Esophagus muscularis mucosa (tissue), 4 donors: ENCODE measurements at regions not wholly inside any gene's neighbourhood (a gene's known extent, or its start where the extent isn't known, plus 50 kb on each side); places are given as distances from the start of the nearest gene placed in this dataset.

Experiments used
- DNase-seq: peaks from one replicate; pipeline ENCODE4 v3.0.0-alpha.2; 2017; ENCODE audit errors: extremely low spot score
- H3K27ac ChIP-seq, 4 donors: fragments of 200-600 bp; sonication (generic); replicated peaks in 1 of 4; 1 replicate in 3 of 4; 2 replicates in 1 of 4; pipeline ENCODE4 v1.5.1; 2016 to 2019; ENCODE audit warnings: mild to moderate bottlenecking in 1 of 4
- H3K27me3 ChIP-seq, 4 donors: fragments of 200-600 bp; sonication (generic); one replicate each; pipeline versions ENCODE4 v1.5.1 to v1.6.0; 2016 to 2019
- H3K36me3 ChIP-seq, 4 donors: fragments of 200-600 bp; sonication (generic); one replicate each; pipeline ENCODE4 v1.5.1; 2016 to 2019
- H3K4me1 ChIP-seq, 4 donors: fragments of 200-600 bp; sonication (generic); one replicate each; pipeline ENCODE4 v1.5.1; 2016 to 2019
- H3K4me3 ChIP-seq, 4 donors: fragments of 200-600 bp; sonication (generic); 1 replicate in 2 of 4; 2 replicates in 2 of 4; pipeline ENCODE4 v1.5.1; 2016 to 2019; ENCODE audit warnings: mild to moderate bottlenecking in 4 of 4, moderate library complexity in 1 of 4
- H3K9me3 ChIP-seq, 4 donors: fragments of 200-600 bp; sonication (generic); 1 replicate in 3 of 4; 2 replicates in 1 of 4; pipeline ENCODE4 v1.5.1; 2016 to 2019
- EP300 ChIP-seq: sonication (generic); formaldehyde crosslinking; IDR thresholded peaks from one replicate; pipeline ENCODE4 v1.6.1; 2017; ENCODE audit warnings: antibody characterized with exemption
- POLR2A ChIP-seq: fragments of 450-650 bp; IDR thresholded peaks from one replicate; pipeline ENCODE4 v1.6.1; 2017; ENCODE audit warnings: antibody characterized with exemption, moderate library complexity, mild to moderate bottlenecking, low read depth
- POLR2AphosphoS5 ChIP-seq, 2 donors: sonication (generic); formaldehyde crosslinking; IDR thresholded peaks; one replicate each; pipeline ENCODE4 v1.6.1; 2017; ENCODE audit warnings: antibody characterized with exemption in 2 of 2
- WGBS: methylation state at CpG from one replicate; pipeline ENCODE4 v1.1.5; 2018; 5-methylcytosine and 5-hydroxymethylcytosine counted together
- intact Hi-C: fragments of 100-400 bp; cut with DNase I; formaldehyde crosslinking; loops from one replicate; pipeline ENCODE4 v1.15.1; 2023
- TF ChIP-seq, protein P1 (sequence below), 3 experiments: fragments of 200-600 bp in 2 of 3; fragments of 450-650 bp in 1 of 3; sonication (generic) in 2 of 3; IDR thresholded peaks; one replicate each; pipeline ENCODE4 v1.5.1; 2017 to 2019; ENCODE audit warnings: antibody characterized with exemption in 3 of 3, mild to moderate bottlenecking in 2 of 3, moderate library complexity in 1 of 3

DNA sequence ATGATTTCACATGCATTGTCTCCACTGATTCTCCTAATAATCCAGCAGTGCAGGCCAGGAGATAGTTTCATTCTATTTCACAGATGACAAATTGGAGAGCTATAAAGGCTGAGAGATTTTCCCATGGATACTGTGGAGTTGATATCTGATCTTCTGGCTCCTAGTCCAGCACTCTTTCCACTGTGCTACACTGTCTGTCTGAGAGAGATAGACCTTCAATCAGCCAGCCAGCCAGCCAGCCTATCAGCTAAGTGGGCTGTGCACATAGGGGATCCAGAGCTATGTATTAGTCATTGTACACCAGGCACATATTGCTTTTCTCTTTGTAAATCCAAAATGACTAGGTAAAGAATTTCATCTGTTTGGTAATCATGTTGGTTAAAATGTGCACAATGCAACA lies 91.8 kb upstream of the ATP2B1 start:
- no peaks in the 10 kb centered on the region for H3K36me3 ChIP-seq
- no peak for TF ChIP-seq POLR2A
- no peaks in the 10 kb centered on the region for H3K4me1 ChIP-seq
- DNase-seq = no peak
- intact Hi-C loops = no loop called here
- no peaks in the 10 kb centered on the region for H3K27me3 ChIP-seq
- H3K27ac ChIP-seq = no peak overlapping the region
- no peaks in the 10 kb centered on the region for H3K9me3 ChIP-seq
- H3K4me3 ChIP-seq = no peak overlapping the region

DNA sequence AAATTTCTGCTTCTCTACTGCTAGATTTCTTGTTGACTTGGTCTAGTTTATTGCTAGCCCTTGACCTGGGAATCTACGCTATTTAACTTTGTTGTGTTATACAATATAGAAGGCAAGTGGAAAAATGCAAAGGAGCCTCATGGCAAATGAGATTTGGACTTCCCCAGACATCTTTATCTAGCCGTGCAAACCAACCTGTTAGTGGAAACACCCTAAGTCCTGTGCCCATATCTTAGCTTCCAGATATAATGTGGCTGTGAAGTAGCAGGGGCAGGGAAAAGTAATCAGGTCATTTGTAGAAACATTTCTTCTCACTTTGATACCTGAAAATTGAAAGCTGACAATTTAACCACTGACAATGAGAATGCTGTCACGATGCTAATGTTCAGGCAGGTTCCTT lies 90.7 kb upstream of the ATP2B1 start:
- Histone ChIP-seq H3K4me1 (no peaks in the 10 kb centered on the region), H3K9me3 (no peaks in the 10 kb centered on the region), H3K27me3 (no peaks in the 10 kb centered on the region), H3K27ac (no peak overlapping the region), H3K36me3 (no peaks in the 10 kb centered on the region), H3K4me3 (no peak overlapping the region)
- no peak for DNase-seq
- intact Hi-C loops = no loop called here
- 98% methylated on average over 3 of the region's 3 CpGs for WGBS
- TF ChIP-seq EP300 = no peak
- TF ChIP-seq POLR2AphosphoS5 (IDR thresholded peaks at IDR 0.05) = no peak
- TF ChIP-seq, protein P1, sequence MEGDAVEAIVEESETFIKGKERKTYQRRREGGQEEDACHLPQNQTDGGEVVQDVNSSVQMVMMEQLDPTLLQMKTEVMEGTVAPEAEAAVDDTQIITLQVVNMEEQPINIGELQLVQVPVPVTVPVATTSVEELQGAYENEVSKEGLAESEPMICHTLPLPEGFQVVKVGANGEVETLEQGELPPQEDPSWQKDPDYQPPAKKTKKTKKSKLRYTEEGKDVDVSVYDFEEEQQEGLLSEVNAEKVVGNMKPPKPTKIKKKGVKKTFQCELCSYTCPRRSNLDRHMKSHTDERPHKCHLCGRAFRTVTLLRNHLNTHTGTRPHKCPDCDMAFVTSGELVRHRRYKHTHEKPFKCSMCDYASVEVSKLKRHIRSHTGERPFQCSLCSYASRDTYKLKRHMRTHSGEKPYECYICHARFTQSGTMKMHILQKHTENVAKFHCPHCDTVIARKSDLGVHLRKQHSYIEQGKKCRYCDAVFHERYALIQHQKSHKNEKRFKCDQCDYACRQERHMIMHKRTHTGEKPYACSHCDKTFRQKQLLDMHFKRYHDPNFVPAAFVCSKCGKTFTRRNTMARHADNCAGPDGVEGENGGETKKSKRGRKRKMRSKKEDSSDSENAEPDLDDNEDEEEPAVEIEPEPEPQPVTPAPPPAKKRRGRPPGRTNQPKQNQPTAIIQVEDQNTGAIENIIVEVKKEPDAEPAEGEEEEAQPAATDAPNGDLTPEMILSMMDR (IDR thresholded peaks at IDR 0.05) = no peak
- TF ChIP-seq POLR2A = no peak

DNA sequence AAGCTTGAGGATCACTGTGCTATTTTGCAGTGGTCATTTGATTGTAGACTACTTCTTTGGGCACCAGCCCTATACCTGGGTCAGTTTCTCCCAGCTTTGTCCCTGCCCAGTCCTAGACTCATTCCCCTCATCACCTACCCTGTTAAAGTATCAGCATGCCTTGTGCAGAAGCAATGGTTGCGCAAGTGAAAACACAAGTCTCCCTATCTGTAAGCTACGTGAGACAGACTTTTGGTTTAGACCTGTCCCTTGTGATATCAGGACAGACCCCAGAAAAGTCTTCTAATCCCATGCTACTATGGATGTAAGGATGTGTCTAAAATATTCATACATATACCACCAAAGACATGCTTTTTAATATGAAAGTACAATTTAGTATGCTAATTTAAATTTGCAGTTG lies 88.8 kb upstream of the ATP2B1 start:
- no peak for DNase-seq
- Histone ChIP-seq H3K27me3 (no peaks in the 10 kb centered on the region), H3K27ac (no peak overlapping the region), H3K36me3 (no peaks in the 10 kb centered on the region), H3K9me3 (no peaks in the 10 kb centered on the region), H3K4me3 (no peak overlapping the region), H3K4me1 (no peaks in the 10 kb centered on the region)
- intact Hi-C loops = no loop called here
- WGBS = 97% methylated on average over 2 of the region's 2 CpGs
- TF ChIP-seq, protein P1 (IDR thresholded peaks at IDR 0.05) = no peak
- TF ChIP-seq EP300 = no peak
- TF ChIP-seq POLR2A = no peak
- TF ChIP-seq POLR2AphosphoS5 (IDR thresholded peaks at IDR 0.05) = no peak

DNA sequence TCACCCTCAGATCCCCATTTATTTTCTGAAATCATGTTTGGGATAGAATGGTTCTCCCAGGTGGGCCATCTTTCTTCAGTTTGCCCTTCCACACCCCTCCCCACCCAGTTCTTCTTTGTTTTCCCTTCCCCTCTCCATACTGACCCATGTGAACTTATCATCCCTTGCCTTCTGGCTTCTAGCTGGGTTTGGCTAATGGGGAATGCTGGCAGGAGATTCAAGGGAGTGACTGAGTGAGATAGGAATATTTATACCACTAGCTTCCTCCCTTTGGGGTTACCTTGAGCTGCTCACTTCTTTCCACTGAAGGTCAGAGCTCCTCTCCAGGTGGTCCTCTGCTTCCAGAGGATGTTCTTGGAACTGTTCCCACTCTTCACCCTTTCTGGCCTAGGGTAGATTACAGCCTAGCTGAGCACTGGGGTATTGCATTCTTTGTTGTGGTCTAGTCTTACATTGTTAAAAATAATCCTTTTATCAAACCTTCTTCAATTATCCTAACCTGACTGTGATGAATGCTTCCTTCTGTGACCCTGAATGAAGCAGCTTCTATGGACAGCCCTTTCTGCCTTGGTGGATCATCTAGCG lies 88.3 kb upstream of the ATP2B1 start:
- Histone ChIP-seq H3K27me3 (no peaks in the 10 kb centered on the region), H3K36me3 (no peaks in the 10 kb centered on the region), H3K27ac (no peak overlapping the region), H3K9me3 (no peaks in the 10 kb centered on the region), H3K4me1 (no peaks in the 10 kb centered on the region), H3K4me3 (no peak overlapping the region)
- intact Hi-C loops = no loop called here
- TF ChIP-seq EP300 = no peak
- no peak for TF ChIP-seq POLR2A
- TF ChIP-seq POLR2AphosphoS5 (IDR thresholded peaks at IDR 0.05) = no peak
- TF ChIP-seq, protein P1 (IDR thresholded peaks at IDR 0.05) = no peak
- no peak for DNase-seq
- 100% methylated on average over 1 of the region's 1 CpG for WGBS

DNA sequence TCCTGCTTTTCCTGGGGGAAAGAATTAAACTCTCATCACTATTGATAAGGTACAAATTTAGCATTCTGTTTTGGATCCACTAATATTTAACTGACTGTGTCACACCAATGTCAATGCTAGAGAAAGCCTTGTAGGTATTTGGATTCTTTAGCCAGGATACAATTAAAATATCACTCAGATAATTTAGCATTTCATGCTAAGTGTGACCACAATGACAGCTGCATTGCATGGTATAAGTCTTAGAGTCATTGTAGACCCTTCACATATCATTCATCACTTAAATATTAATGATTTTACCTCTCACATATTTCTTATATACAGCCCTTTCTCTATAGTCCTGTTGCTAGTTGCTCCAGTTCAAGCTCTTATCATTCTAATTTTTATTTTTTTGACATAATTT lies 85.3 kb upstream of the ATP2B1 start:
- Histone ChIP-seq H3K27ac (no peak overlapping the region), H3K36me3 (no peaks in the 10 kb centered on the region), H3K9me3 (no peaks in the 10 kb centered on the region), H3K4me1 (no peaks in the 10 kb centered on the region), H3K4me3 (no peak overlapping the region), H3K27me3 (no peaks in the 10 kb centered on the region)
- TF ChIP-seq EP300 (no peak), POLR2A (no peak), POLR2AphosphoS5 (IDR thresholded peaks at IDR 0.05) (no peak)
- TF ChIP-seq, protein P1 (IDR thresholded peaks at IDR 0.05) = no peak
- DNase-seq = no peak
- intact Hi-C loops = no loop called here
